HG02938 (cell line): ENCODE measurements at regions not wholly inside any gene's neighbourhood (a gene's known extent, or its start where the extent isn't known, plus 50 kb on each side); places are given as distances from the start of the nearest gene placed in this dataset.

ENCODE experiments used
- ATAC-seq: cut with Tn5 transposase; IDR thresholded peaks from one replicate; pipeline ENCODE4 v1.9.1; 2021; ENCODE audit warnings: mild to moderate bottlenecking, moderate library complexity; ENCODE audit not compliant: unreplicated experiment

DNA sequence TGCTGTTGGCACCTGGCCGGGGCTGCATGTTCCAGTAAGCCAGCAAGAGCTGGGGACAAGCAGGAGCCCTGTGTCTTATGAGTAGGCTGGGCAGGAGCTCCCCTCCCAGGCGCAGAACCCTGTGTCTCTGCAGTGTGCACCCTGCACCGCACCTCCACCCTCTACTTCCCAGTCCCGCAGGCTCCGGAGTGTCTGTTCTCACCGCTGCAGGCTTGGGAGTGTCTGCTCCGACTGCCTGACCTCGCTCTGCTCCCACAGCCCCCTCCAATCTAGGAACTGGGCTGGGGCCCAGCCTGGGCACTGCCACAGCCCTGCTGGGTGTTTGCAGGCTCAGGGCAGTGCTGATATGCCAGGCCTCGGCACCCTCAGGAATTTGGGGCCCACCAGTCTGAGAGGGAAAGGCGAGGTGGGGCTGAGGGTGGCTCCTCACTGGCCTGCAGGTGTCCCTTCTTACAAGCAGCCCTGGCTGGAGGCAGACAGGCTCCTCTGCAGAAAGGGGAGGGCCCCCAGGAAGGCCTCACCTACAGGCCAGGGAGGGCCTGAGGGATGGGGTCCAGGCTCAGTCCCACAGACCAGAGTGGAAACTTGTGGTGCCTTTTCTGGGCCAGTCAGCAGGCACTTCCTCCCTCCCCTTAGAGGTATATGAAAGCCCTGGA, 871.6 kb upstream of the GJE1 start:
- no peak for ATAC-seq

DNA sequence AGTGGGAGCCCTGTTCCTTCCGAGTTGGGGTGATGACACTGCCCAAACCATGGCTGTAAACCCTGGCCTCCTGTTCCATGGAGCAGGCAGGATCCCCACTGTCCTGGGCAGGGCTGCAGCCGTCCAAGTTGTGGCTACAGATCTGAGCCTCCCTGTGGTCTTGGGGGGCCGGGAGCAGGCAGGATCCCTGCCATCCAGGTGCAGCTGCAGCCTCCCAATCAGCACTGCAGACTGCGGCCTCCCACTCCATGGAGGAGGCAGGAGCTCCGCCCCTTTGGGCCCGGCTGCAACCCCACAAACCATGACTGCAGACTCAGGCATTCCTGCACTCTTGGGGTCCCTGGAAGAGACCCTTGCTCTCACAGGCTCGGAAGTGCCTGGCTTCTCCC, 872.1 kb upstream of the GJE1 start:
- no peak for ATAC-seq

- ATAC-seq, result no peak
Observed at GRCh38 chr6:141259807-141260206, 872.9 kb upstream of the GJE1 start.

DNA sequence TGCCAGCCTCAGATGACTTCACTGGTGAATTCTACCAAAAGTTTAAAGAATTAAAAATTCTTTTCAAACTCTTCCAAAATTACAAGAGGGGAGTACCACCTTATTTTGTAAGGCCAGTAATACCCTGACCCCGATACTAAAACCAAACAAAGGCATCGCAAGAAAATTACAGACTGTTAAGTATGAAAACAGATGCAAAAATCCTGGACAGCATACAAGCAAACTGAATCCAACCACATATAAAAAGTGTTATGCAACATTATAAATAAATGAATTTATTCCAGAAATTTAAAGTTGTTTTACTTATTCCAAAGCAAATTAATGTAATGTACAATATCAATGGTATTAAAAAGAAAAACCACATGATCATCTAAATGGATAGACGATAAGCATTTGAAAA, 873.6 kb upstream of the GJE1 start:
- ATAC-seq, result no peak

DNA sequence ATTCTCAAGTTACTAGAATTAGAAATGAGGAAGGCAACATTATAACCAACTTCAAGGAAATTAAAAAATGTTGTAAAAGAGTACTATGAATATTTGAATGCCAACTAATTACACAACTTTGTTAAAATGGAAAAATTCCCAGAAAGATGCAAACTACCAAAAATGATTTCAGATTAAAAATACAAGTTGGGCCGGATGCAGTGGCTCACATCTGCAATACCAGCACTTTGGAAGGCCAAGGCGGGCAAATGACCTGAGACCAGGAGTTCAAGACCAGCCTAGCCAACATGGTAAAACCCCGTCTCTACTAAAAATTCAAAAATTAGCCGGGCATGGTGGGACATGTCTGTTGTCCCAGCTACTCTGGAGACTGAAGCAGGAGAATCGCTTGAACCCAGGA, 874.2 kb upstream of the GJE1 start:
- ATAC-seq, result no peak

GRCh38 chr6:141254336-141254735, 878.4 kb upstream of the GJE1 start:
- no peak for ATAC-seq

- ATAC-seq, result no peak
Observed at GRCh38 chr6:141252828-141253608, 879.7 kb upstream of the GJE1 start.

DNA sequence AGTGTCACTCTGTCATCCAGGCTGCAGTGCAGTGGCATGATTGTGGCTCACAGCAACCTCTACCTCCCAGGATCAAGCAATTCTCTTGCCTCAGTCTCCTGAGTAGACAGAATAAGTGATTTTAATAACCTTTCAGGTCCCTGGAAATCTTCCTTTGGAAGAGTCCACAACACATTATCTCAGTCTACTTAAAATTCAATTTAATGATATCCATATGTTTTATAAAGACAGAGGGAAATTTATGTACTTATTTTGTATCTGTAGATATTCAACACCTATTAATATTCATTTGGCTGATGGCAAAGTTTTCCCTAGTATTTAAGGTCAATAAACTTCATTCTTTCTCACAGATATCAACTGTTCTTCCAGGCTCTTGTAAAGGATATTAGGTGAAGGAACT, 881.4 kb upstream of the GJE1 start:
- ATAC-seq, result no peak

- ATAC-seq, result no peak
Observed at GRCh38 chr6:141248021-141248799, 884.5 kb upstream of the GJE1 start.

DNA sequence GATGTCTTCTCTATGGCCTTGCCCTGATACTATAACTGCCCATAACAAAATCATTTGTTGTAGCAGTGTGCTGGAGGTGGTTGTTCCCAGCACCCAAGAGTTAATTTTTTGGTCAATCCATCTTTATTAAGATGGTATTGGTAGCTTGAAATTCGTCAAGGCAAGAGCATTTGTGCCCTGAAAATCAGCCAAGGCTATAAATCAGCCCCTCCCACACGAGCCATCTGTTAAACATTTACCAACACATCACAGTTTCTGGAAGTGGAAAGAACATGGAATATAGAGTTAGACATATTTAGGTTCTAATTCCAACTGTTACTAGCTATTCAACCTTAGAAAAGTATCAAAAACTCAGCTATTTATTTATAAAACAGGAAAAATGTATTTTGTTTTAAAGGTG, 888.4 kb upstream of the GJE1 start:
- ATAC-seq, result no peak

DNA sequence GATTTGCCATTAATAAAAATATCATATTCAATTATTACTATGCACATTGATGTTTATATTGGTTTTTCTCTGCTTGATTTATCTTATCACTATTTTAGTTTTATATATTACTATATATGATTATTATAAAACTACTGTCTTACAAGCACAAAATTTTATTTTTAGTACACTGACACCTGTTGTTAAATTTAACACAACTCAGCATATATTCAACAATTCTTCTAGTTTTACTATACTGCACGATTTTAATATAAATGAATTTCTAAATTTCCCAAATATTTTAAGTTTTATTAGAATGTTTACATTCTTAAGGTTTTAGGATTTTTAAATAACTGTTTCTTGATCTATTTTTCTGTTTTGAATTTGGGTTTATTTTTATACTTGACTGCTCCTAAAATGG, 889.8 kb upstream of the GJE1 start:
- ATAC-seq, result no peak

DNA sequence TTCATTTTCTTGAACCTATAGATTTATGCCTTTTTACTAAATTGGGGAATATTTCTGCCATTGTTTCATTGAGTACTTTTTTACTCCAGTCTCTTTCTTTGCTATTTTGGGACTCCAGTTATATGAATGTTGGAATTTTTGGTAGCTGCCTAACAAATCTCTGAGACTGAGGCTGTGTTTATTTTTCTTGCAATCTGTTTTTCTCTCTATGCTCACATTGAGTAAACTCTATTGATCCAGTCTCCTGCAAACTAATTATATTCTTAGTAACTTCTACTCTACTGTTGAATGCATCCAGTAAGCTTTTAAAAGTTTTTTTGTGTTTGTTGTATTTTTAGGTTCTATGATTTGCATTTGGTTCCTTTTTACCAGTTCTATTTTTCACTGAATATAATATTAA, 903.4 kb upstream of the GJE1 start:
- no peak for ATAC-seq

GRCh38 chr6:141218583-141218982, 914.1 kb upstream of the GJE1 start:
- no peak for ATAC-seq

DNA sequence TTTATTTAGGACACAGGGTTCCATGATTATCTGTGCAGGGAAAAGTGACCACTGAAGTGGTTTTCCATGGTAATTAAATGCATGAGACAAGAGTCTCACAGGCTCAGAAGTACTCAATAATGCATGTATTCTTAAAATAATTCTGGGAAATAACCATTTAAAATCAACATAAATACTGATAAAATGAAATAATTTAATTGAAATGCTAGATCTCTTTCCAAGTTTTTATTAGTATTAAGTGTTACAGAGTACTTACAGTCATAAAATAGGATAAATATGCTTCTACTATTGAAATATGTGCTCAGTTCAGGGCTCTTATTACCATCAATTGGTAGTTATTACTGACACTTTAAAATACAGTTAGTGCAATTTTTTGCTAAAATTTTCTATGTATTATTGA, 916.0 kb upstream of the GJE1 start:
- ATAC-seq, result no peak

GRCh38 chr6:141212296-141212695, 920.4 kb upstream of the GJE1 start:
- ATAC-seq, result no peak

GRCh38 chr6:141211845-141212244, 920.9 kb upstream of the GJE1 start:
- no peak for ATAC-seq

DNA sequence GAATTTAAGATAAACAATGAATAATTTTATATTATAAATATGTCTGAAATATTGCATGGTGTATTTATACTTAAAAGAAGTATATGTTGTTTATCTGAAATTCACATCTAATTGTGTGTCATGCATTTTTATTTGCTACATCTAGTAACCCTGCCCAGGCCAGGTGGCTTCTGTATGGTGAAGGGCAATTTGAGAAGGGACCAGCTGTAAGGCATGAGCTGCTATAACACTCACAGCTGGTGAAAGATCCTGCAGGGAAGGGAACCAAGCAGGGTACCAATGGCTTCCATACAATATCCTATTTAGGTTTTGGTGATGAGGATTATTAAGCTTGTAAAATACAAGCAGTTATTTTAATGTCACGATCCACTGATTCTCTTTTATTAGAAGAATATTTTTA, 921.8 kb upstream of the GJE1 start:
- ATAC-seq, result no peak

GRCh38 chr6:141209890-141210289, 922.8 kb upstream of the GJE1 start:
- ATAC-seq, result no peak

DNA sequence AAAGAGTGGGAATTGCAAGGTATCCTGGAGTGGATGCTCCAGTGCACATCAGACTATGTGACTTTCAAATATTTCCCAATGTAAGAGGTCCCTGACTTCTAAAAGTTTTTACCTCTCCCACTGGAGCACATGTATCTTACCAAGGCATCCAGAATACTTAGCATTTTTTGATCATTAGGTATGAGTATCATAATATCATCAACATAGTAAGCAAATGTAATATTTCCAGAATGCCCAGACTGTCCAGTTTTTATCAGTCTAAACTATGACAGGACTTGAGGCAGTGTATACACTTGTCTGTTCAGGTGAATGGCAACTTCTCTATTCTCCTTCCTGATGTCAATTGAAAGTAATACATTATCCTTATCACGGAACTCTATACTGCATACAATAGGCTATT, 924.6 kb upstream of the GJE1 start:
- ATAC-seq, result no peak

- ATAC-seq, result no peak
Observed at GRCh38 chr6:141203902-141204575, 928.7 kb upstream of the GJE1 start.

DNA sequence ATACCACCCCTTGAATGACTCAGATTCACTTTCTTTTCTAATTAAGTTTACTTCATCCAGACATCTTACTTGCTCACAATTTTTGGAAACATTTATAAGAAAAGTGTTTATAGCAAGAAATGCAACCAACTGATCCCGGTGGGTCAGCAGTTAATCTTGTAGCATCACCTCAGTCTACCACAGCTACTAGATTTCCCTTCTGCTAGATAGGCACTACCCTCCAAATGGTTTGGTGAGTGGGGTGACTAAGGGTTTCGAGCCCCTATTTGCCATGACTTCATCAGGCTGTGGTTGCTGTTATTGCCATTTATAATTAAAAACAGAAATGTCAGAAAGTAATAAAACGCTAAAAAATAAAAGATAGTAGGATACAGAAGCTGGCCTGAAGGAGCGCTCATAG, 930.1 kb upstream of the GJE1 start:
- ATAC-seq, result no peak
